CD4-positive, alpha-beta T cell treated with Interferon gamma for 1 hour (primary cell): ENCODE measurements at regions not wholly inside any gene's neighbourhood (a gene's known extent, or its start where the extent isn't known, plus 50 kb on each side); places are given as distances from the start of the nearest gene placed in this dataset.
"Not testable (repeated sequence)": the region's sequence is repeated elsewhere in the genome, so short reads cannot be mapped to it uniquely, and the experiment has no call there.

Experiments
- DNase-seq: peaks from one replicate; pipeline ENCODE4 v3.0.0-alpha.2; 2020

DNA sequence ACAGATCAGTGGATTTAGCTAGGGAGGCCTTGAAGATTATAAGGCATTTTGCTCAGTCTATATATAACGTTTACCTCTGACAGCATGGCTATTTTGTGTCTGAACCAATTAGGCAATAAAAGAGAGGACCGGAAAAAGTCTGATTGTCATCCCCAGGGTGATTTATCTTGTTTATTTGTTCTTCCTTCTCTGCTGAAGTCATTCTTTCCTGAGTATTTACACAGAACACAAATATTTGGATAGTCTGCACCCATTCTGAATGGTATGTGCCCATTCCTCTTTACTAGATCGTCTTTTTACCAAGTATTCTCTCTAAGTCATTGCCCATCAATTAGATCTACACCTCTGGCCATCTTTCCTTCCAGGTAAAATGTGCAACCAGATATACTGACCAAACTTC, 1602.9 kb downstream of the KCNT2 start:
- no peak for DNase-seq

DNA sequence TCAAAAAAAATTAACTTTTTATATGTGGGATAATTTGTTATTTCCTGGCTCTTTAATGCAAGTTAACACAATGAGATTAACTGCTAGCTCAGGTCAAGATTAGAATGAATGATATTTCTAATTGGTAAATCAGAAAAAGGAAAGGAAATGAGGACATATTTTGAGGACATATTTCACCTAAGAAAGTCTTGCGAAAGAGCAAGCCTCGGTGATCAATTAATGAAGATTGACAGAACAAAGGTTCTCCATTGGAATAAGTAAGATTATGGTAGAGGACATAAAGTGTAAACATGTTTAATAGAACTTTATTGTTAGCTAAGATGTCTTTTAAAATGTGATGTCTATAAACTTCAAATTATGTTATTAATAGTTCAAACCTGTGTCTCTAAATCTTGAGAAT, 1617.8 kb downstream of the KCNT2 start:
- DNase-seq = no peak

DNA sequence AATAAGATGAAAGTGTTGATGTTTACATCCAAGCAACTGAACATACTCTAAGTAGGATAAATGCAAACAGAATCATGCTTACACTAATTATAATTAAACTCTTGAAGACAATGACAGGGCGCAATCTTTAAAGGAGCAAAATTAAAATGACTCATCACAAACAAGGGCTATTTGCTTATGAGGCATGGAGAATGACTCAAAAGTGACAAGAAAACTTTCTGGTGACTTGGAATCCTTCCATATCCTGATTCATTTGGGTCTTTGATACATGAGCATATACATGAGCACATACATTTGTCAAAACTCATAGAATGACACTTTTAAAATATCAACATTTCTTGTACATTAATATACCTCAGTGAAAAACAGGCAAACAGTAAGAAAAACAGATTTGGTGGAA, 1632.3 kb downstream of the KCNT2 start:
- DNase-seq = no peak

DNA sequence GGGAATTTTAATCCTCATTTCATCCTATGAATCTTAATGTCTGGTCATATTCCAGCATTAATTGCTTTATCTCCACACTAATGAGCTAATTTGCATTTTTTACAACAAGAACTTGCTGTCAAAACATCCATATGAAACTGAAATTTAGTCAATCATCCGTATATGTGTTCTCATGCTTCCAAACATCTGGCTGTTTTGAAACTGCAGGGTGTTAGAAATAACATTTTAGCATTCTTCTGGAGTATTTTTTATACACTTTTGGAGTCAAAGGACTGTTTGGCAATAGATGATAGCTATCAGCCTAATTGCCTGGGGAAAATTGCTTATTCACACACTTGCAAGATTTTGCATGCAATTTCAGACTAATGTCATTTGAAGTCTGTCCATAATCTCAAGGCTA, 1639.3 kb downstream of the KCNT2 start:
- no peak for DNase-seq

DNA sequence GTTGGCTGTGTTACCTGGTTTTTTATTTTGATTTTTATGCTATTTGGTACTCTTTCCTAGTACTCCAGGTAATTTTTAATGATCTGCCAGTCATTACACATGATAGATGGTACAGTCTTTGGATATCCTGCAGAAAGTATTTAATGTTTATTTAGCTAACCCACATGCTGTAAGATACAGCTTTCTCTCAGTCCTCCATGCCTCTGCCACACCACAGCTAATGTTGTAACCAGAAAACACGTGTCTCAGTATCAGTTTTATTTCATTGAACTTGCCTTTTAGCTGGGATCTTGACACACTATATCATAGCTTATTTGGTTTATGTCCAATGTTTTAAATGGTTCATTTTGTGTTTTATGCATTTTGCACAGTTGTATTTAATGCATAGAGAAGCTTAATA, 1648.4 kb downstream of the KCNT2 start:
- no peak for DNase-seq

DNA sequence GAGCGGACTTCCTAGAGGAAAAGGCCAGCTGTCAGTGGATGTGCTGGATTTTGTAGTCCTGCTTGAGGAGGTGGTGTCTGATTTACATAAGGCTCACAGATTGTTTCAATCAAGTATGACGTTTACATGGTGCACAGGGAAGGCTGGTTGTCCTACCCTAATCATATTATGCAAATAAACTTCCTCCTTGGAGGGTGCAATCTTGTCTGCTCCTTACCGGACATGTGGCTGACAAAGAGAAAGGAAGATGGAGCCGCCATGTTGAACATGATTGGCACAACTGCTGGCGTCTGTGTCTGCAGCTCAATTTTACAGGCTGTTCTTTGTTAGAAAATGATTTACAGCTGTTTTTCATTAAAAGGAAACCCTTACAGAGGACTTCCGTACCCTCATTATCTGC, 1656.1 kb downstream of the KCNT2 start:
- no peak for DNase-seq

DNA sequence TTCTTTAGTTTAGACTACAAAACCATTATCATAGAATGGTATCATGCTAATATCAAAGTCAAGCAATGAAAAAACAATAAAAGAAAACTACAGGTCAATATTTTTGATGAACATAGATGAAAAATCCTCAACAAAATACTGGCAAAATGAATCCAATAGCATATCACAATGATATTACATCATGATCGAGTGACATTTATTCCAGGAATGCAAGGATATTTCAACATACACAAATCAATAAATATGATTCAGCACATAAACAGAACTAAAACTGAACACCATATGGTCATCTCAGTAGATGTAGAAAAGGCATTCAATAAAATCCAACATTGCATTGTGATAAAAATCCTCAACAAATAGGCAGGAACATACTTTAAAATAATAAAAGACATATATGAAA, 1657.7 kb downstream of the KCNT2 start:
- DNase-seq = no peak

DNA sequence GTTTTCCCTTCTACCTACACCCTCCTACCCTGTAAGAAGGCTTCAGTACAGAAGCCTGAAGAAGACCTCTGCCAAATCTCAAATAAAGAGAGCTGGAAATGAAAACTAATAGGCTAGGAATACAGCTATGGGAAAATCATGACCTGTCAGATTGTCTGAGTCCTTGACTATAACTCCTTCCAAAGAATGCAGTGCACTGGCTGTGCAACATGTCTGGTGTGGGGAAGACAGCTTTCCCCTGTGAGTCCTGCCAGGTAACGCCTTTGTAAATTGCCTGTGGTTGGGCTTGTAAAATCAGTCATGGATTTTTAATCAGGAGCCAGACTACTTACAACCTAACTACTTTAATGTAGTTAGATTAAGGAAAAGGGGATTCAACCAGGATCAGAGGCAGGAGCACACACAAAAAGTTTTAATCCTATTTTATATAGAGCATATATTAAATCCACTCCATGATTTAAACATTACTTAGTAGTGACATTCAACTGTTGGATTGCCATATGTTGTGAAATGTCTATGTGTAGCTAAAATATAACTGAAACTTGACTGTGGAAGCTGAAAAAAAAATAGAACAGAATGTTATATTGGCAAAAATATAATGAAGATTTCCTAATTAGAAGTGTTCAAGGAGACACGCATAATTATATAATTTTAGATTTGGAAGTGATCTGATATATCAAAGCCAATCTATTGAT, 1667.8 kb downstream of the KCNT2 start:
- no peak for DNase-seq

DNA sequence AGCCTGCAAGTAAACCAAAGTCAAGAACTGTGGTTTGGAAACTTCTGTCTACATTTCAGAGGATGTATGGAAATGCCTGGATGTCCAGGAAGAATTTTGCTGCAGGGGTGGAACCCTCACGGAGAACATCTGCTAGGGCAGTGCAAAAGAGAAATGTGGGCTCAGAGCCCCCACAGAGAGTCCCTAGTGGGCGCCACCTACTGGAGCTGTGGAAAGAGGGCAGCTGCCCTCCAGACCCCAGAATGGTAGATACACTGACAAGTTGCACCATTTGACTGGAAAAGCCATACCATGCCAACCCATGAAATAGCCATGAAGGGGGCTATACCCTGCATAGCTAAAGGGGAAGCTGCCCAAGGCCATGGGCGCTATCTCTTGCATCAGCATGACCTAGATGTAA, 1672.4 kb downstream of the KCNT2 start:
- DNase-seq = no peak

DNA sequence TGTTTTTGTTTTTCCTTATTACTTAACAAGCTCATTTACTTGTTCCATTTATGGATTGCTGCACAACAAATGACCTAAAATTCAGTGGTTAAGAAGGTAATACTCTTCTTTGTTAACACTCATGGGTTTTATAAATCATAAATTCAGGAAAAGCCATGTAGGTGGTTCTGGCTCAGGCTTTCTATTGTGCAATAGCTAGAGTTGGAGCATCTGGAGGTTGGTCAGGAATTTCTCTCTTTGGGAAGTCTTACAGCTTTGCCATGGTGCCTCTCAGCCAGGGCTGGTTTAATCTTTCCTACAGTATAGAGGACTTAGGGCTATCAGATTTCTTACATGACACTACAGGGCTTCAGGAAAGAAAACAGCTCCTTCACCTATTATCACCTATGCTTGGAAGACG, 1677.1 kb downstream of the KCNT2 start:
- no peak for DNase-seq

DNA sequence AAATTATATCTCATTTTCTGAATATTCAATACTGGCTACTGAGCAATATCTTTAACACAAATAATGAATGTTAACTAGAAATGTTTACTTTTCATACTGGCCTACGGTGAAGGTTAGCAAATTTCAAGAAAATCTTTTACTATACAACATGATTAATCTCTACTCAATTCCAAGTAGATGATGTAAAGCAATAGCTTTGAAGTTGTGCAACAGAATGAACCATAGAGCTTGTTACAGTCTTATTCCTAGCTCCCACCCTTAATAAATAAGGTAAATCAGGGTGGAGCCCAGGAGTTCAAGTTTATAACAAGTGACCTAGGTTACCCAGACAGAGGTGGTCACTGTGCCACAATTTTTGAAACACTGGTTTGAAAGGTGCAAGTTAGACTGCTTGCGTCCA, 1678.1 kb downstream of the KCNT2 start:
- no peak for DNase-seq

DNA sequence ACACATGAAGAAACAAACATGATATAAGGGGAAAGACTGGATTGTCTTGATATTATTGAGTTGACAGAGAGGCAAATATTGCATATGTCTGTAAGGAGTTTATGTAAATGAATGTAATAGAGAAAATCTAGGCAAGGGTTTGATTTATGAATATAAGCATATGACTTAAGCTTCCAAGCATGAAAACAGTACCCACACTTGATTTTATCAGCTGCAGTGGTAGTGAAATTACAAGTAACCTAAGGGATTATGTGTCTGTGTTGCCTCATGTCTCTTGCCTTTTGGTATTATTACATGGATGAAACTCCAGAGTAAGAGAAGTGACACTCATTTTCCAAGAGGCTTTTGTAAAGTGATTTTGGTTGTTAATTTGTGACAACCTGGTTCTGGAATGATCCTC, 1678.9 kb downstream of the KCNT2 start:
- no peak for DNase-seq

DNA sequence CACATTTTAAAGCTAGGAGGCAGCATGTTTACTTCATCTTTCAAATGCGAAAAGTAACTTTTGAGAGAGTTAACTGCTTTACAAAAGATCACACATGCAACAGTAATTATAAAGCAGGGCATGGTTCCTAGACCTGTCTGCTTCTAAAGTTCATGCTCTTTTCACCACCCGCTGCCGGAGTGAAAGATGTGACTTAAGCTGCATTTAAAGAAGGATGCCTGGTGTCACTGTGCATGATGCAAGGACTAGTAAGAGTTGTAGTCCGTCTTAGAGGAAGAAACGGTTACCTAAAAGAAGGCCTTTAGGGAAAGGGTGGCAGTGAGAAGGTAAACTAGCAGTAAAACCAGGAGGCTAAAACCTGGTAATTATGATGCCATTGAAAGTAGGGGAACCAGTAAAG, 1689.1 kb downstream of the KCNT2 start:
- DNase-seq = no peak

DNA sequence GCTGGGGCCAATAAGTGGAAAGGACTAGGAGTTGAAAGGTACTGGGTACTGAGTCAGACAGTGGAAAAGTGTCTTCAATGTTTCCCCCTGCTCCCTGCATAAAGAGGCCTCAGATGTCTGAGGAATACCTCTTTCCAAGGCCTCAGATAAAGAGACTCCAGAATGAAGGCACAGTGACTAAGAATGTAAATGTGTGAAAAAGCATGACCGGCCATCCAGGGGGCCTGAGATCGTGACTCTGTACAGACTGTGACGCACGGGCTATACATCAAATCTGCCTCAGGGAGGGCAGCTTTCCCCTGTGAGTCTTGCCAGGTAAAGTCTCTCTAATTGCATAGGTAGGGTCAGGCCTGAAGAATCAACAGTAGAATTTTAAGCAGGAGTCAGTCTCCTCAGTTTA, 1690.5 kb downstream of the KCNT2 start:
- no peak for DNase-seq

DNA sequence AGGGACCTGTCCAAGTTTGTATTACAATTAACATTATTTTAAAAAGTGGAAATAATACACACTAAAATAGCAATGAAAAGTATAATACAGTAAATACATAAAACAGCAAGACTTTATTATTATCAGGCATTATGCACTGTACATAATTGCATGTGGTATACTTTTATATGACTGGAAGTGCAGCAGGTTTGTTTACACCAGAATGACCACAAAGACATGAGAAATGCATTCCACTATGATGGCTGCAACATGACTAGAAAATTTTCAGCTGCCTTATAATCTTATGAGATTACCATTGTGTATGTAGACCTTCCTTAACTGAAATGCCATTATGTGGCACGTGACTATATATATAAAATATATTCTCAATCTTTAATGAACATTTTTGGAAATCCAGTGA, 1699.6 kb downstream of the KCNT2 start:
- DNase-seq = no peak

DNA sequence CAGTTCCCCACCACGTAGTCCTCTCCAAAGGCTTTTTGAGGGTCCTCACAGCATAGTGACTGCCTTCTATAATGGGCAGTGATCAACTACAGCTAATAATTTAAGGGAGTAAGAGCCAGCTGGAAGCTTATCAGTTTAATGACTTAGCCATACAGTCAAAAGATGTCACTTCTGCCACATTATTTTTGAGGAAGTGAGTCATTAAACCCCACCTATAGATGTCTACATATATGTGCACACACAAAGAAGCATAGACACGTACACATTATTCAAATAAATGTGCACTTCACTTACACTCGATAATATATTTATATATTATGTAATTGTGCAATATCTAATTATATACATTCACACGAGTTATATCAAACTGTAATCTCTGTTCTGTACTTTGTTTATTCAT, 1704.7 kb downstream of the KCNT2 start:
- no peak for DNase-seq

DNA sequence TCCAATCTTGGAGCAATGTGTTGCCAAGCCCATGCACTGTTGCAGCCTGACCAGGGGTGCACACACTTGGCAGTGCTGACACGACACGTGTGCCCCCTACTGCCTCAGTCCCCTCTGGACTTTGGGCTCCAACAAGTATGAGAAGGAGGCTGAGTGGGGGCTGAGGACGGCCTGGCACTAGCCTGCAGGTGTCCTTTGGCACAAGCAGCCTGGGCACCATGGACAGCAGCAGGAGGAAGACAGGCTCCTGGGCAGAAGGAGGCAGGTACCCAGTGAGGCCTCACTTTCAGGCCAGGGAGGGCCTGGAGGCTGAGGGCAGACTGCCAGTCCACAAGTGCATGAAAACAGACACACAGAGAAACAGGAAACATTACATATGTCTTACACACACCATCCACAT, 1702.9 kb upstream of the B3GALT2 start:
- DNase-seq = no peak

DNA sequence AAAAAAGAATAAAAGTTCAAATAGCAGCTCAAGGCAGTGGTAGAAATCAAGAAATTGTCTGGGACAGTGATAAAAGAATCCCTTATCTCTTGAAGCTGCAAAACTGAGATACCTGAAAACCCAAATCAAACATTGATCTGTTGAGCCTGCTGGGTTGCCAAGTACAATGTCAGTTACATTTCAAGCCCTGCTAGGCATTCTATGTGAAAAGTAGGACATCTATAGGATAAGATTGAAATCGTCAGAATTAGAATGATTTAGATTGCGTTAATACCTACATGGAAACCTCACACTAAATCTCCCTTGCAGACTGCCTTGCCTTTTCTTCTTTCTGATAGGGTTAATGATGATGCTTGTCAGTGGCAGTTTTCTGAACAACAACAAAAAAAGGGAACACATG, 1684.4 kb upstream of the B3GALT2 start:
- no peak for DNase-seq

DNA sequence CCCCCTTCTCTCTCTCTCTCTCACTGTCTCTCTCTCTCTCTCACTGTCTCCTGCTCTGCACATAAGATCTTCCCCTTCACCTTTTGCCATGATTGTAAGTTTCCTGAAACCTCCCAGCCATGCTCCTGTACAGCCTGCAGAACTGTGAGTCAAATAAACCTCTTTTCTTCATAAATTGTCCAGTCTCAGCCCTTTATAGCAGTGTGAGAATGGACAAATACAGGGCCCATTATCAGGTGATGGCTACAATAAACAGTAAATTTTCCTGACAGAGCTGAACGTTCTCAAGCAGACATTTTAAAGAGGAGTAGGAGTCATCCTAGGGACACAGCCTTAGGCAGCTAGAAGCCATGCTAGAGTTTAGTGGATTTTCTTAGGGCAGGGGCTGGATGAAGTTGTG, 1679.7 kb upstream of the B3GALT2 start:
- DNase-seq = no peak

DNA sequence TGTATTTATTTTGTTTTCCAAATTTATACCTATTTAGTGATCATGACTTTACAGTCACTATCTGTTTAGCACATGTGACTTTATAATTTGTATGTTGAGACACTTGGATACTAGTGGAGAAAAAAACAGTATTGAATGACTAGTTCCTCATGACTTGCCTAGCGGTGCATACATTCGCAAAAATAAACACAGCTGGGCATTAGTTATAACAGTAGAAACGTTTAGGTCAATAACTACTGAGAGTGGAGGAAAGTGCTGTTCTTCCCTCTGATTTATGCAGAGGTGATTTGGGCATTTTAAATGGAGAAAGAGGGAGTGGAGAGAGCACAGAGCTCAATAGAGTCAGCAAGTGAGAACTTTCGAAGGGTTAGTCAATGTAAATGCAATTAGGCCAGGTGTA, 1679.0 kb upstream of the B3GALT2 start:
- no peak for DNase-seq

DNA sequence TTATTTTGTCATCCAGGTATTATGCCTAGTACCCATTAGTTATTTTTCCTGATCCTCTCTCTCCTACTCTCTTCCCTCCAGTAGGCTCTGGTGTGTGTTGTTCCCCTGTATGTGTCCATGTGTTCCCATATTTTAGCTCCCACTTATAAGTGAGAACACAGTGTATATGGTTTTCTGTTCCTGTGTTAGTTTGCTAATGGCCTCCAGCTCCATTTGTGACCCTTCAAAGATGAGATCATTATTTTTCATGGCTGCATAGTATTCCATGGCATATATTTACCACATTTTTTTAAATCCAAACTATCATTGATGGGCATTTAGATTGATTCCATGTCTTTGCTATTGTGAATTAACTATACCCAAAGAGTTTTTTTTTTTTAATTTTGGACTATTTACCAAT, 1675.7 kb upstream of the B3GALT2 start:
- DNase-seq = no peak

DNA sequence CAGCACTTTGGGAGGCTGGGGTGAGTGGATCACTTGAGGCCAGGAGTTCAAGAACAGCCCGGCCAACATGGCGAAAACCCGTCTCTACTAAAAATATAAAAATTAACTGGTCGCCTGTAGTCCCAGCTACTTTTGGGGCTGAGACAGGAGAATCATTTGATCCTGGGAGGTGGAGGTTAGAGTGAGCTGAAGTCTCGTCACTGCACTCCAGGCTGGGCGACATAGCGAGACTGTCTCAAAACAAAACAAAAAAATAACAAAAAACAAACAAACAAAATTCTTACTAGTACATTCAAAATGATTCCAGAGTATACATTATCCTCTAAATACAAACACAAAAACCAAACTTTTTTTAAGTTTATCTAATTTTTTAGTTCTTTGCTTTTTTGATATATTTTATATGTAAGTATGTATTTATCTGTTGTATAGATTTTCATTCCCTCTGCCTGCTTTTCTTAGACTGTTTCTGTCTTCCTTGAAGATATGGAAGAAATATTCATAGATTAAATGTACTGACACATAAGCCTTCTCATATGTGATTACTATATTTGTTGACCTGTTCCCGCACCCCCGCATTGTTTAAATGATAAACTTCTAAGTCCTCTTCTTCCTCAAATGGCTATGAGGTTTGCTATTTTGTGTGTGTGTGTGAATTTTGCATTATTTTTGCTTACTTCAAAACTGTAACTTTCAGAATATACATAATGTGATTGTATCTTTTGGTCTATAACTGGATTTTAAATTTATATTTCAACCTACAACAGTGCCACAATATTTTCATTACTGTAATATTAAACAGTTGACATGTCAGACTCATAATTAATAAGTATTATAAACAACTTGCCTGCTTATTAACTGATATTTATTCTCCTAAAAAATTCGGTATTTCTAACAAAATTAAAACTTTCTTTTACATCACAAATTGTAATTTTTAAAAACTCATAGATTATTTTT, 1674.1 kb upstream of the B3GALT2 start:
- no peak for DNase-seq

DNA sequence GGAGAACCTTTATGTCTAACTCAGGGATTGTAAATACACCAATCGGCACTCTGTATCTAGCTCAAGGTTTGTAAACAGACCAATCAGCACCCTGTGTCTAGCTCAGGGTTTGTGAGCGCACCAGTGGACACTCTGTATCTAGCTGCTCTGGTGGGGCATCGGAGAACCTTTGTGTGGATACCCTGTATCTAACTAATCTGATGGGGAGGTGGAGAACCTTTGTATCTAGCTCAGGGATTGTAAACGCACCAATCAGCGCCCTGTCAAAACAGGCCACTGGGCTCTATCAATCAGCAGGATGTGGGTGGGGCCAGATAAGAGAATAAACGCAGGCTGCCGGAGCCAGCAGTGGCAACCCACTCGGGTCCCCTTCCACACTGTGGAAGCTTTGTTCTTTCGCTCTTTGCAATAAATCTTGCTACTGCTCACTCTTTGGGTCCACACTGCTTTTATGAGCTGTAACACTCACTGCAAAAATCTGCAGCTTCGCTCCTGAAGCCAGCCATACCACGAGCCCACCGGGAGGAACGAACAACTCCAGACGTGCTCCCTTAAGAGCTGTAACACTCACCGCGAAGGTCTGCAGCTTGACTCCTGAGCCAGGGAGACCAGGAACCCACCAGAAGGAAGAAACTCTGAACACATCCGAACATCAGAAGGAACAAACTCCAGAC, 1673.2 kb upstream of the B3GALT2 start:
- not testable (repeated sequence) for DNase-seq
